H9 (cell line): ENCODE measurements at regions not wholly inside any gene's neighbourhood (a gene's known extent, or its start where the extent isn't known, plus 50 kb on each side); places are given as distances from the start of the nearest gene placed in this dataset.

Experiments
- DNase-seq: peaks from one replicate; pipeline ENCODE4 v3.0.0-alpha.2; 2017
- H2AFZ ChIP-seq: one replicate; pipeline ENCODE4 v1.6.1; 2013; ENCODE audit warnings: mild to moderate bottlenecking, low read length, control low read depth, moderate library complexity
- H2AK5ac ChIP-seq: 2 replicates; pipeline ENCODE4 v1.6.1; 2013; ENCODE audit warnings: low read length, control low read depth, mixed read lengths; ENCODE audit not compliant: insufficient read length
- H2BK120ac ChIP-seq: one replicate; pipeline ENCODE4 v1.6.1; 2013; ENCODE audit warnings: low read depth, mild to moderate bottlenecking, low read length, control low read depth, inconsistent platforms; ENCODE audit not compliant: poor library complexity, severe bottlenecking
- H2BK12ac ChIP-seq: 2 replicates; pipeline ENCODE4 v1.6.1; 2013; ENCODE audit warnings: low read length, control low read depth, mixed read lengths, low read depth; ENCODE audit not compliant: insufficient read length
- H2BK15ac ChIP-seq: 2 replicates; pipeline ENCODE4 v1.6.1; 2013; ENCODE audit warnings: low read depth, low read length, control low read depth
- H2BK20ac ChIP-seq: one replicate; pipeline ENCODE4 v1.6.1; 2013; ENCODE audit warnings: low read depth, mild to moderate bottlenecking, low read length, control low read depth, inconsistent platforms; ENCODE audit not compliant: poor library complexity, severe bottlenecking
- H2BK5ac ChIP-seq: 2 replicates; pipeline ENCODE4 v1.6.1; 2013; ENCODE audit warnings: low read length, control low read depth, mixed read lengths; ENCODE audit not compliant: insufficient read length
- H3K14ac ChIP-seq: 2 replicates; pipeline ENCODE4 v1.6.1; 2013; ENCODE audit warnings: low read length, control low read depth; ENCODE audit not compliant: insufficient read depth
- H3K18ac ChIP-seq: 2 replicates; pipeline ENCODE4 v1.6.1; 2013; ENCODE audit warnings: low read depth, mild to moderate bottlenecking, mixed read lengths, low read length, control low read depth; ENCODE audit not compliant: insufficient read length
- H3K23ac ChIP-seq: 2 replicates; pipeline ENCODE4 v1.6.1; 2013; ENCODE audit warnings: low read length, control low read depth, mixed read lengths, low read depth; ENCODE audit not compliant: insufficient read length
- H3K23me2 ChIP-seq: 2 replicates; pipeline ENCODE4 v1.6.1; 2013; ENCODE audit warnings: low read depth, mild to moderate bottlenecking, mixed read lengths, low read length, control low read depth; ENCODE audit not compliant: insufficient read length, poor library complexity, severe bottlenecking
- H3K27ac ChIP-seq: 2 replicates; pipeline ENCODE4 v1.5.1; 2013; ENCODE audit warnings: low read length, control low read depth, mixed read lengths, low read depth; ENCODE audit not compliant: insufficient read length
- H3K27me3 ChIP-seq: 2 replicates; pipeline ENCODE4 v1.6.1; 2013; ENCODE audit warnings: low read length, control low read depth, inconsistent platforms; ENCODE audit not compliant: insufficient read depth
- H3K4ac ChIP-seq: 2 replicates; pipeline ENCODE4 v1.6.1; 2013; ENCODE audit warnings: low read depth, mild to moderate bottlenecking, control low read depth, inconsistent platforms, low read length, moderate library complexity
- H3K4me1 ChIP-seq: 2 replicates; pipeline ENCODE4 v1.6.1; 2013; ENCODE audit warnings: low read length, control low read depth, inconsistent platforms; ENCODE audit not compliant: insufficient read depth
- H3K4me2 ChIP-seq: 2 replicates; pipeline ENCODE4 v1.6.1; 2013; ENCODE audit warnings: low read length, control low read depth, mixed read lengths; ENCODE audit not compliant: insufficient read length, insufficient read depth
- H3K56ac ChIP-seq: 2 replicates; pipeline ENCODE4 v1.6.1; 2013; ENCODE audit warnings: low read depth, mild to moderate bottlenecking, mixed read lengths, low read length, control low read depth; ENCODE audit not compliant: insufficient read length
- H3K79me1 ChIP-seq: 2 replicates; pipeline ENCODE4 v1.6.1; 2013; ENCODE audit warnings: low read depth, mild to moderate bottlenecking, moderate library complexity, low read length, control low read depth, inconsistent platforms; ENCODE audit not compliant: insufficient read depth, poor library complexity, severe bottlenecking
- H3K79me2 ChIP-seq: 2 replicates; pipeline ENCODE4 v1.6.1; 2013; ENCODE audit warnings: low read length, control low read depth, inconsistent platforms; ENCODE audit not compliant: insufficient read depth
- H3K9ac ChIP-seq: 2 replicates; pipeline ENCODE4 v1.6.1; 2013; ENCODE audit warnings: low read length, control low read depth, mixed read lengths; ENCODE audit not compliant: insufficient read length; ENCODE audit errors: extremely low read depth
- H3K9me3 ChIP-seq: one replicate; pipeline ENCODE4 v1.6.1; 2013; ENCODE audit warnings: low read depth, low read length, inconsistent platforms; ENCODE audit not compliant: control insufficient read depth
- H3T11ph ChIP-seq: one replicate; pipeline ENCODE4 v1.6.1; 2013; ENCODE audit warnings: mild to moderate bottlenecking, low read length, control low read depth, inconsistent platforms
- H4K20me1 ChIP-seq: one replicate; pipeline ENCODE4 v1.6.1; 2013; ENCODE audit not compliant: control insufficient read depth, insufficient read length, insufficient read depth
- H4K5ac ChIP-seq: 2 replicates; pipeline ENCODE4 v1.6.1; 2013; ENCODE audit warnings: low read depth, mild to moderate bottlenecking, mixed read lengths, low read length, control low read depth; ENCODE audit not compliant: insufficient read length
- H4K8ac ChIP-seq: replicated peaks from 2 replicates; pipeline ENCODE4 v1.6.1; 2013; ENCODE audit warnings: low read length, control low read depth, mixed read lengths, low read depth; ENCODE audit not compliant: insufficient read length
- H4K91ac ChIP-seq: 2 replicates; pipeline ENCODE4 v1.6.1; 2013; ENCODE audit warnings: low read depth, mild to moderate bottlenecking, moderate library complexity, mixed read lengths, low read length, control low read depth; ENCODE audit not compliant: insufficient read length
- H3K27ac Mint-ChIP-seq, 3 experiments: 2 replicates in 2 of 3; 3 replicates in 1 of 3; pipeline ENCODE4 v1.8.0; 2020 to 2021; ENCODE audit warnings: mixed read lengths in 3 of 3, mild to moderate bottlenecking in 1 of 3, moderate library complexity in 1 of 3
- H3K27me3 Mint-ChIP-seq: 2 replicates; pipeline ENCODE4 v1.8.0; 2021; ENCODE audit warnings: low read depth, mild to moderate bottlenecking, moderate library complexity, mixed read lengths
- H3K36me3 Mint-ChIP-seq, 3 experiments: 2 replicates in 2 of 3; 3 replicates in 1 of 3; pipeline ENCODE4 v1.8.0; 2020 to 2021; ENCODE audit warnings: low read depth in 3 of 3, mixed read lengths in 3 of 3; ENCODE audit not compliant: insufficient read depth in 1 of 3
- H3K4me1 Mint-ChIP-seq, 2 experiments: 2 replicates each; pipeline ENCODE4 v1.8.0; 2020; ENCODE audit warnings: mixed read lengths in 2 of 2
- H3K4me3 Mint-ChIP-seq, 2 experiments: 2 replicates in 1 of 2; 3 replicates in 1 of 2; pipeline ENCODE4 v1.8.0; 2020 to 2021; ENCODE audit warnings: mild to moderate bottlenecking in 2 of 2, mixed read lengths in 2 of 2, moderate library complexity in 1 of 2
- H3K9me3 Mint-ChIP-seq, 2 experiments: 2 replicates in 1 of 2; 3 replicates in 1 of 2; pipeline ENCODE4 v1.8.0; 2020; ENCODE audit warnings: mild to moderate bottlenecking in 2 of 2, mixed read lengths in 2 of 2, moderate library complexity in 1 of 2
- WGBS: extraction: QIAGEN DNeasy Blood & Tissue Kit; methylation state at CpG from one replicate; pipeline ENCODE4 v1.1.7; 2013; ENCODE audit warnings: missing lambda C conversion rate, low lambda C conversion rate, mixed read lengths; ENCODE audit not compliant: insufficient read length; ENCODE audit errors: extremely low coverage; 5-methylcytosine and 5-hydroxymethylcytosine counted together
- TF ChIP-seq, protein P1 (sequence below): fragments of 200-600 bp; sonication (generic); conservative IDR thresholded peaks from 3 replicates; pipeline ENCODE4 v1.8.0; 2021; ENCODE audit warnings: antibody characterized with exemption, mild to moderate bottlenecking

DNA sequence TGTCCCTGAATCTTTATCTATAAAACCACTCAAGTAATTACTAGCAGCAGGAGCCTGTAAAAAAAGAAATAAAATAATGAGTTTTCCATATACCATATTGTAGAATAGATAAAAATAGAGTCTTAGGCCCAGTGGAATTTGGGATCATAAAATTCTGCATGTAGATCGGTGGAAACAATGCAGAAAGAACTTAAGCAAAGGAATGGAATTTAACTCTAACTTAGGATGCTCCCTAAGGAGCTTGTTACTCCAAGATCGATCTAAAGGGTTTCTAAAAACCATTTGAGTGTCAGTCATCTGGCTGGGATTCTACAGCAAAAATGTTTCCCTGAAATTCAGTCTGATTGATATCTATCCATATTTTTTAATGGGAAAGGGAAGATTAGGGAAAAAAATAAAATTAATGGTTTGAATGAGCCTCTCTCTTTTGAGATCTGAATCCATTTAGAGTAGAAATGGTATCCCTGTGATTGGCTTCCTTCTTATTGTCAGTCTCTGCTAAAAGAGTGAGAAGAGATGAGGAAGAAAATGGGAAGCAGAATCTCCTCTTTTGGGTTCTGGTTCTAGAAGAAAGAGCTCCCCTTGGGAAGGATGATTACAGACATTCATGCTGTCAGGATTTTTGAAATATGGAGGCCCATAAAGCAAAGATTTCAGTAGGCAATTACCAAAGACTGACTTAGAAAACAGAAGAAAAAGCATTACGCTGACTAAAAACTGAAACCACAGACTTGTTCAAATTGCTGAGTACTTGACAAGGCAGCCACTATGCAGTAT, 564.3 kb upstream of the MARCKS start:
- TF ChIP-seq, protein P1, sequence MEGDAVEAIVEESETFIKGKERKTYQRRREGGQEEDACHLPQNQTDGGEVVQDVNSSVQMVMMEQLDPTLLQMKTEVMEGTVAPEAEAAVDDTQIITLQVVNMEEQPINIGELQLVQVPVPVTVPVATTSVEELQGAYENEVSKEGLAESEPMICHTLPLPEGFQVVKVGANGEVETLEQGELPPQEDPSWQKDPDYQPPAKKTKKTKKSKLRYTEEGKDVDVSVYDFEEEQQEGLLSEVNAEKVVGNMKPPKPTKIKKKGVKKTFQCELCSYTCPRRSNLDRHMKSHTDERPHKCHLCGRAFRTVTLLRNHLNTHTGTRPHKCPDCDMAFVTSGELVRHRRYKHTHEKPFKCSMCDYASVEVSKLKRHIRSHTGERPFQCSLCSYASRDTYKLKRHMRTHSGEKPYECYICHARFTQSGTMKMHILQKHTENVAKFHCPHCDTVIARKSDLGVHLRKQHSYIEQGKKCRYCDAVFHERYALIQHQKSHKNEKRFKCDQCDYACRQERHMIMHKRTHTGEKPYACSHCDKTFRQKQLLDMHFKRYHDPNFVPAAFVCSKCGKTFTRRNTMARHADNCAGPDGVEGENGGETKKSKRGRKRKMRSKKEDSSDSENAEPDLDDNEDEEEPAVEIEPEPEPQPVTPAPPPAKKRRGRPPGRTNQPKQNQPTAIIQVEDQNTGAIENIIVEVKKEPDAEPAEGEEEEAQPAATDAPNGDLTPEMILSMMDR, result no peak
- H3K36me3 Mint-ChIP-seq, result no peaks in the 10 kb centered on the region; a peak in 1 of 7 replicates
- no peaks in the 10 kb centered on the region for H3K27me3 ChIP-seq
- no peak overlapping the region for H2AK5ac ChIP-seq
- H3K79me2 ChIP-seq, result no peaks in the 10 kb centered on the region
- no peaks in the 10 kb centered on the region for H3K9me3 ChIP-seq
- H4K8ac ChIP-seq, result no peak overlapping the region
- no peak overlapping the region for H3K4me2 ChIP-seq
- H3K4ac ChIP-seq, result no peak overlapping the region
- H3K79me1 ChIP-seq, result no peaks in the 10 kb centered on the region
- no peak overlapping the region; a peak in 1 of 7 replicates for H3K27ac Mint-ChIP-seq
- H3K9ac ChIP-seq, result no peak overlapping the region
- H2BK20ac ChIP-seq, result no peak overlapping the region
- no peak overlapping the region for H4K91ac ChIP-seq
- no peaks in the 10 kb centered on the region for H3K23me2 ChIP-seq
- no peaks in the 10 kb centered on the region for H4K20me1 ChIP-seq
- peaks cover 4% of the 10 kb centered on the region; the same call in 1 of the 2 replicates for H3K4me1 ChIP-seq
- H3K4me1 Mint-ChIP-seq, result peaks cover 27 to 32% of the 10 kb centered on the region in 2 experiments
- H3K56ac ChIP-seq, result no peak overlapping the region
- H3K14ac ChIP-seq, result no peak overlapping the region
- no peak overlapping the region for H3K18ac ChIP-seq
- no peak overlapping the region for H2AFZ ChIP-seq
- no peak overlapping the region for H4K5ac ChIP-seq
- no peak overlapping the region for H2BK5ac ChIP-seq
- no peak for DNase-seq
- H2BK15ac ChIP-seq, result no peak overlapping the region
- no peaks in the 10 kb centered on the region for H3K27me3 Mint-ChIP-seq
- H2BK120ac ChIP-seq, result no peak overlapping the region
- no peak overlapping the region for H3T11ph ChIP-seq
- no CpG with 5 or more reads among the region's 3 CpGs for WGBS
- no peak overlapping the region for H3K27ac ChIP-seq
- H3K9me3 Mint-ChIP-seq, result no peaks in the 10 kb centered on the region
- no peak overlapping the region for H2BK12ac ChIP-seq
- H3K4me3 Mint-ChIP-seq, result no peak overlapping the region
- no peak overlapping the region for H3K23ac ChIP-seq
